ENCODE measurements at regions not wholly inside any gene's neighbourhood (a gene's known extent, or its start where the extent isn't known, plus 50 kb on each side); places are given as distances from the start of the nearest gene placed in this dataset.

DNA sequence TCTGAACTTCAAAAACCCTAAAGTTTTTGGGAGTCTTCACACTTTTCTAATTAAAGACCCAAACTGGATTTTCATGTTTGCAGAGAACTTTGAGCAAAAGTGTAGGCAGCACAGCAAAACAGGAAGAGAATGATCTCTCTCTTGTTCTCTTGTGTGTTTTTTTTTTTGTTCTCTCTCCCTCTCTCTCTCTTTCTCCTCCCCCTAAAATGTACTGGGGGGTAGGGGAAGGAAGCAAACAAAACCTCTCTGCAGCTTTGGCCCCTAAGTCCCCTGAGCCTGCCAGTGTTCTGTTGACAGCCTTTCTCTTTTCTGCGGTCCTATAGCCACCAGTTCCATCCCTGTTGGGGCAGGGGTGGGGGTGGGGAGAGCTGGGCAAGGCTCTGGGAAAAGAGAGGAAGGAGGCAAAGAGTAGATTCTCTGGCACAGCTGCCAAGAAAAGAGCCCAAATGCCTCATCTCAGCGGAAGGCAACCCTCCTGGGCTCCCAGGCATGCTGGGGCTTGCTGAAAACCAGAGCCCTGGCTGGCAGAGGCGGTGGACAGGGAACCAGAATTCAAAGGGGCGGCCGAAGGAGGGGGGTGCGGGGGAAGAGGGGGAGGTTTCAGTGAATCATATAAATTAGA, 295.3 kb downstream of the SOX9 start:
- Histone ChIP-seq H3K9ac (ENCODE audit: low read depth, low read length, poor library complexity, severe bottlenecking) (no peak overlapping the region), H3K9me3 (ENCODE audit: insufficient read depth, low read depth, low read length) (peaks cover 11% of the 10 kb centered on the region; the same call in 1 of the 2 replicates), H3K4me3 (ENCODE audit: low read length, poor library complexity, severe bottlenecking) (no peak overlapping the region), H3K4me2 (ENCODE audit: low read depth, low read length, poor library complexity, severe bottlenecking) (no peak overlapping the region), H3K4me1 (ENCODE audit: insufficient read depth, low read length, poor library complexity, severe bottlenecking) (no peaks in the 10 kb centered on the region), H2AFZ (ENCODE audit: low read length) (no peak overlapping the region), H3F3A (ENCODE audit: low read depth) (no peaks in the 10 kb centered on the region), H3K27me3 (ENCODE audit: insufficient read depth, low read length, poor library complexity, severe bottlenecking) (no peaks in the 10 kb centered on the region), H4K20me1 (ENCODE audit: insufficient read depth, low read length, poor library complexity, severe bottlenecking) (no peaks in the 10 kb centered on the region), H3K79me2 (ENCODE audit: insufficient read depth, low read length) (no peaks in the 10 kb centered on the region), H3K36me3 (ENCODE audit: insufficient read depth, low read length) (no peaks in the 10 kb centered on the region), H3K9me2 (replicated peaks; ENCODE audit: low read depth, low read length) (no peaks in the 10 kb centered on the region)
- TF ChIP-seq CTCF (conservative IDR thresholded peaks at IDR 0.05; ENCODE audit: low read length) (no peak), EZH2phosphoT487 (IDR thresholded peaks at IDR 0.05; ENCODE audit: borderline replicate concordance) (no peak)

DNA sequence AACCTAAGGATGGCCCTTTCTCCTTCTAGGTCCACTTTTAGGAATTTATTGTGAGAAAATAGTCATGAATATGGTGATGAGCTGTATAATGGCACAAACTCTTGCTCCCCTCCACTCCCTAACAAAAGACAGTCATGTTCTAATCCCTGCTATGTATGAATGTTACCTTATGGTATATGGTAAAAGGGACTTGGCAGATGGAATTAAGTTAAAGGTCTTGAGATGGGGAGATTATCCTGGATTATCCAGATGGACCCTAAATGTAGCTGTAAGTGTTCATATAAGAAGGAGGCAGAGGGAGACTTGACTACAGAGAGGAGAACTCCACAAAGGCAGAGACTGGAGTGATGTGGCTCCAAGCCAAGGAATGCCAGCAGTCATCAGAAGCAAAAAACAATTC, 296.1 kb downstream of the SOX9 start:
- peaks cover 11% of the 10 kb centered on the region; the same call in 1 of the 2 replicates for H3K9me3 ChIP-seq (ENCODE audit: insufficient read depth, low read depth, low read length)
- no peak overlapping the region for H3K4me3 ChIP-seq (ENCODE audit: low read length, poor library complexity, severe bottlenecking)
- TF ChIP-seq CTCF (conservative IDR thresholded peaks at IDR 0.05; ENCODE audit: low read length) = no peak
- no peak for TF ChIP-seq EZH2phosphoT487 (IDR thresholded peaks at IDR 0.05; ENCODE audit: borderline replicate concordance)
- H3K4me2 ChIP-seq (ENCODE audit: low read depth, low read length, poor library complexity, severe bottlenecking) = no peak overlapping the region
- H3K4me1 ChIP-seq (ENCODE audit: insufficient read depth, low read length, poor library complexity, severe bottlenecking) = no peaks in the 10 kb centered on the region
- no peaks in the 10 kb centered on the region for H3K27me3 ChIP-seq (ENCODE audit: insufficient read depth, low read length, poor library complexity, severe bottlenecking)
- no peaks in the 10 kb centered on the region for H3F3A ChIP-seq (ENCODE audit: low read depth)
- H3K36me3 ChIP-seq (ENCODE audit: insufficient read depth, low read length) = no peaks in the 10 kb centered on the region
- H4K20me1 ChIP-seq (ENCODE audit: insufficient read depth, low read length, poor library complexity, severe bottlenecking) = no peaks in the 10 kb centered on the region
- H3K9me2 ChIP-seq (replicated peaks; ENCODE audit: low read depth, low read length) = no peaks in the 10 kb centered on the region
- no peak overlapping the region for H3K9ac ChIP-seq (ENCODE audit: low read depth, low read length, poor library complexity, severe bottlenecking)
- H3K79me2 ChIP-seq (ENCODE audit: insufficient read depth, low read length) = no peaks in the 10 kb centered on the region
- H2AFZ ChIP-seq (ENCODE audit: low read length) = no peak overlapping the region

DNA sequence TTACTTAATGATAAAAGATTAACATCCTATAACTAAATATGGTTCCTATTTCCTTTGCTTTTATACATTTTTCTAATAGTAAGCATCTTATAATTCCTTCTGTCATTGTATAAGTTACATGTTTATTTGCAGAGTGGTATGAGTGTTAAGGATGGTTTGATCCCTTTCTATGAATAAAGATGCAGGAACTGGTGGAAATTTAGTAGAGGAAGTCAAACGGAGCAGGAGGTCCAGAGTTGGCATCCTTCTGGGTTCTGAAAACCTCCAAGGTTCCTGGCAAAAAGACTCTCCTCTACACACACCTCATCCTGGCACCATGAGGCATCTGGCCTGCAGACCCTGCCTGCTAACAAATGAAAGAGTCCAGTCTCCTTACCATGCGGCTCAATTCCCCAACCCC, 296.8 kb downstream of the SOX9 start:
- Histone ChIP-seq H3K27me3 (ENCODE audit: insufficient read depth, low read length, poor library complexity, severe bottlenecking) (no peaks in the 10 kb centered on the region), H4K20me1 (ENCODE audit: insufficient read depth, low read length, poor library complexity, severe bottlenecking) (no peaks in the 10 kb centered on the region), H3F3A (ENCODE audit: low read depth) (no peaks in the 10 kb centered on the region), H3K79me2 (ENCODE audit: insufficient read depth, low read length) (no peaks in the 10 kb centered on the region), H3K9me2 (replicated peaks; ENCODE audit: low read depth, low read length) (no peaks in the 10 kb centered on the region), H3K9ac (ENCODE audit: low read depth, low read length, poor library complexity, severe bottlenecking) (no peak overlapping the region), H3K4me3 (ENCODE audit: low read length, poor library complexity, severe bottlenecking) (no peak overlapping the region), H2AFZ (ENCODE audit: low read length) (no peak overlapping the region), H3K9me3 (ENCODE audit: insufficient read depth, low read depth, low read length) (peaks cover 11% of the 10 kb centered on the region; the same call in 1 of the 2 replicates), H3K4me2 (ENCODE audit: low read depth, low read length, poor library complexity, severe bottlenecking) (no peak overlapping the region), H3K4me1 (ENCODE audit: insufficient read depth, low read length, poor library complexity, severe bottlenecking) (no peaks in the 10 kb centered on the region), H3K36me3 (ENCODE audit: insufficient read depth, low read length) (no peaks in the 10 kb centered on the region)
- no peak for TF ChIP-seq EZH2phosphoT487 (IDR thresholded peaks at IDR 0.05; ENCODE audit: borderline replicate concordance)
- TF ChIP-seq CTCF (conservative IDR thresholded peaks at IDR 0.05; ENCODE audit: low read length) = no peak

All from Loucy (cell line).